Endodermal cell (in vitro differentiated cells): ENCODE measurements at regions not wholly inside any gene's neighbourhood (a gene's known extent, or its start where the extent isn't known, plus 50 kb on each side); places are given as distances from the start of the nearest gene placed in this dataset.

Experiments used
- DNase-seq: peaks from one replicate; pipeline ENCODE4 v3.0.0-alpha.2; 2017
- H3K27ac ChIP-seq: 2 replicates; pipeline ENCODE4 v1.5.1; 2013; ENCODE audit warnings: mild to moderate bottlenecking, low read depth, low read length, moderate library complexity
- H3K27me3 ChIP-seq: 2 replicates; pipeline ENCODE4 v1.6.1; 2013; ENCODE audit warnings: mild to moderate bottlenecking, low read length, moderate library complexity; ENCODE audit not compliant: insufficient read depth, control insufficient read depth, poor library complexity, severe bottlenecking
- H3K36me3 ChIP-seq: 2 replicates; pipeline ENCODE4 v1.7.0; 2013; ENCODE audit warnings: mild to moderate bottlenecking, low read length, moderate library complexity; ENCODE audit not compliant: control insufficient read depth, insufficient read depth
- H3K4me1 ChIP-seq: one replicate; pipeline ENCODE4 v1.7.0; 2013; ENCODE audit warnings: low read length; ENCODE audit not compliant: control insufficient read depth, insufficient read depth
- H3K4me3 ChIP-seq: 2 replicates; pipeline ENCODE4 v1.5.1; 2013; ENCODE audit warnings: mild to moderate bottlenecking, low read length, moderate library complexity
- H3K9ac ChIP-seq: 2 replicates; pipeline ENCODE4 v1.6.1; 2013; ENCODE audit warnings: mild to moderate bottlenecking, low read length, moderate library complexity; ENCODE audit not compliant: poor library complexity, severe bottlenecking; ENCODE audit errors: extremely low read depth
- H3K9me3 ChIP-seq: 2 replicates; pipeline ENCODE4 v1.6.1; 2013; ENCODE audit warnings: mild to moderate bottlenecking, low read length, moderate library complexity; ENCODE audit not compliant: control insufficient read depth
- H3K27ac Mint-ChIP-seq: 2 replicates; pipeline ENCODE4 v1.8.0; 2020; ENCODE audit warnings: mixed read lengths
- H3K27me3 Mint-ChIP-seq: 2 replicates; pipeline ENCODE4 v1.8.0; 2021; ENCODE audit warnings: mild to moderate bottlenecking, mixed read lengths; ENCODE audit not compliant: insufficient read depth
- H3K36me3 Mint-ChIP-seq: 2 replicates; pipeline ENCODE4 v1.8.0; 2020; ENCODE audit warnings: low read depth, mixed read lengths
- H3K4me1 Mint-ChIP-seq: 2 replicates; pipeline ENCODE4 v1.8.0; 2020; ENCODE audit warnings: mixed read lengths
- H3K4me3 Mint-ChIP-seq: 2 replicates; pipeline ENCODE4 v1.8.0; 2020; ENCODE audit warnings: mild to moderate bottlenecking, moderate library complexity, mixed read lengths
- H3K9me3 Mint-ChIP-seq: 2 replicates; pipeline ENCODE4 v1.8.0; 2020; ENCODE audit warnings: mild to moderate bottlenecking, mixed read lengths
- CTCF ChIP-seq: fragments of 200-600 bp; sonication (generic); conservative IDR thresholded peaks from 2 replicates; pipeline ENCODE4 v1.5.0; 2021; ENCODE audit warnings: antibody characterized with exemption, mild to moderate bottlenecking
- WGBS, 2 experiments: methylation state at CpG; one replicate each; pipeline versions ENCODE4 v1.1.5 to v1.1.7; 2013; ENCODE audit warnings: missing lambda C conversion rate in 2 of 2, mixed read lengths in 1 of 2; ENCODE audit not compliant: insufficient coverage in 1 of 2, insufficient read length in 1 of 2; 5-methylcytosine and 5-hydroxymethylcytosine counted together

GRCh38 chr12:65522956-65523860, 244.7 kb downstream of the MSRB3 start:
- Histone ChIP-seq H3K27ac (no peak overlapping the region), H3K27me3 (no peaks in the 10 kb centered on the region), H3K4me1 (no peaks in the 10 kb centered on the region), H3K4me3 (no peak overlapping the region), H3K9ac (no peak overlapping the region), H3K9me3 (no peaks in the 10 kb centered on the region), H3K36me3 (no peaks in the 10 kb centered on the region)
- H3K9me3 Mint-ChIP-seq = no peaks in the 10 kb centered on the region
- no peaks in the 10 kb centered on the region for H3K36me3 Mint-ChIP-seq
- 91 to 94% methylated on average over 7 to 12 of the region's 12 CpGs for WGBS, 2 experiments
- H3K27me3 Mint-ChIP-seq = peaks cover 5% of the 10 kb centered on the region
- TF ChIP-seq CTCF = no peak
- DNase-seq = no peak
- H3K27ac Mint-ChIP-seq = no peak overlapping the region
- peaks cover 8% of the 10 kb centered on the region for H3K4me1 Mint-ChIP-seq
- H3K4me3 Mint-ChIP-seq = no peak overlapping the region

- Mint-ChIP-seq H3K27me3 (peaks cover 5% of the 10 kb centered on the region), H3K36me3 (no peaks in the 10 kb centered on the region), H3K9me3 (no peaks in the 10 kb centered on the region), H3K4me1 (no peaks in the 10 kb centered on the region), H3K4me3 (no peak overlapping the region), H3K27ac (no peak overlapping the region)
- DNase-seq = no peak
- H3K9ac ChIP-seq = no peak overlapping the region
- 95% methylated on average over 2 of the region's 2 CpGs; no CpG with 5 or more reads in 1 of the 2 experiments for WGBS, 2 experiments
- no peaks in the 10 kb centered on the region for H3K4me1 ChIP-seq
- no peaks in the 10 kb centered on the region for H3K9me3 ChIP-seq
- H3K27ac ChIP-seq = no peak overlapping the region
- no peaks in the 10 kb centered on the region for H3K36me3 ChIP-seq
- no peaks in the 10 kb centered on the region for H3K27me3 ChIP-seq
- H3K4me3 ChIP-seq = no peak overlapping the region
- TF ChIP-seq CTCF = no peak
Observed at GRCh38 chr12:65524666-65525065, 246.2 kb downstream of the MSRB3 start.

- Histone ChIP-seq H3K27me3 (no peaks in the 10 kb centered on the region), H3K4me1 (no peaks in the 10 kb centered on the region), H3K4me3 (no peak overlapping the region), H3K9me3 (no peaks in the 10 kb centered on the region), H3K27ac (no peak overlapping the region), H3K9ac (no peak overlapping the region), H3K36me3 (no peaks in the 10 kb centered on the region)
- no peaks in the 10 kb centered on the region for H3K36me3 Mint-ChIP-seq
- H3K27ac Mint-ChIP-seq = no peak overlapping the region
- no peak for DNase-seq
- 94 to 96% methylated on average over 2 to 3 of the region's 3 CpGs for WGBS, 2 experiments
- no peaks in the 10 kb centered on the region for H3K4me1 Mint-ChIP-seq
- peaks cover 5% of the 10 kb centered on the region for H3K27me3 Mint-ChIP-seq
- no peak overlapping the region for H3K4me3 Mint-ChIP-seq
- no peak for TF ChIP-seq CTCF
- no peaks in the 10 kb centered on the region for H3K9me3 Mint-ChIP-seq
Observed at GRCh38 chr12:65525491-65526141, 247.1 kb downstream of the MSRB3 start.
